ENCODE measurements at regions not wholly inside any gene's neighbourhood (a gene's known extent, or its start where the extent isn't known, plus 50 kb on each side); places are given as distances from the start of the nearest gene placed in this dataset.

DNA sequence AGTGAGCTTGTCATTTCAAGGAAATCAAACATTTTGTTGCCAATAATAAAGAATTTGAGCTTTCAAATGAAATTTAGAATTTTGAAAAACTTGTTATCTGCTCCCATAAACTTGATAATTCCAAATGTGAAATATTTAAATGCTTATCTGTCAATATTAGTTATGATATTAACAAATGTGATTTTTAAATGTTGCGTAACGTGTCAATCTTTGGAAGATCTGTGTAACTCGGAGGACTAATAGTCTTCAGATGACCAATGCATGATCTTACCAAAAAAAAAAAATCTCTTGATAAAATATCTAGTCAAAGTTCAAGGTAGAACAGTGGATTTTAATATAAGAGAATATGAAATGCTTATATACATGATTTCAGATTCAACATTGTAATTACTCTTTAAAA, 274.5 kb upstream of the HSF2 start (continued):
- no peak for TF ChIP-seq ZBTB4 (CRISPR knock-in tag; IDR thresholded peaks at IDR 0.05)
- TF ChIP-seq STAT1 (conservative IDR thresholded peaks at IDR 0.05) = no peak
- TF ChIP-seq, protein P1, sequence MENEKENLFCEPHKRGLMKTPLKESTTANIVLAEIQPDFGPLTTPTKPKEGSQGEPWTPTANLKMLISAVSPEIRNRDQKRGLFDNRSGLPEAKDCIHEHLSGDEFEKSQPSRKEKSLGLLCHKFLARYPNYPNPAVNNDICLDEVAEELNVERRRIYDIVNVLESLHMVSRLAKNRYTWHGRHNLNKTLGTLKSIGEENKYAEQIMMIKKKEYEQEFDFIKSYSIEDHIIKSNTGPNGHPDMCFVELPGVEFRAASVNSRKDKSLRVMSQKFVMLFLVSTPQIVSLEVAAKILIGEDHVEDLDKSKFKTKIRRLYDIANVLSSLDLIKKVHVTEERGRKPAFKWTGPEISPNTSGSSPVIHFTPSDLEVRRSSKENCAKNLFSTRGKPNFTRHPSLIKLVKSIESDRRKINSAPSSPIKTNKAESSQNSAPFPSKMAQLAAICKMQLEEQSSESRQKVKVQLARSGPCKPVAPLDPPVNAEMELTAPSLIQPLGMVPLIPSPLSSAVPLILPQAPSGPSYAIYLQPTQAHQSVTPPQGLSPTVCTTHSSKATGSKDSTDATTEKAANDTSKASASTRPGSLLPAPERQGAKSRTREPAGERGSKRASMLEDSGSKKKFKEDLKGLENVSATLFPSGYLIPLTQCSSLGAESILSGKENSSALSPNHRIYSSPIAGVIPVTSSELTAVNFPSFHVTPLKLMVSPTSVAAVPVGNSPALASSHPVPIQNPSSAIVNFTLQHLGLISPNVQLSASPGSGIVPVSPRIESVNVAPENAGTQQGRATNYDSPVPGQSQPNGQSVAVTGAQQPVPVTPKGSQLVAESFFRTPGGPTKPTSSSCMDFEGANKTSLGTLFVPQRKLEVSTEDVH (IDR thresholded peaks at IDR 0.05; ENCODE audit: low read depth, partially characterized antibody) = no peak
- TF ChIP-seq CHD1 (IDR thresholded peaks at IDR 0.05; ENCODE audit: low read depth, low read length) = no peak

GRCh38 chr6:122126894-122127293, 272.6 kb upstream of the HSF2 start:
- no peaks in the 10 kb centered on the region for H3K4me1 ChIP-seq (ENCODE audit: control insufficient read depth, insufficient read depth, low read length)
- H3K9me3 ChIP-seq (replicated peaks; ENCODE audit: control insufficient read depth, insufficient read depth, low read length) = no peaks in the 10 kb centered on the region
- no peaks in the 10 kb centered on the region for H3K36me3 ChIP-seq (ENCODE audit: control insufficient read depth in 2 of 2, insufficient read depth in 2 of 2, low read length in 1 of 2)
- intact Hi-C loops (cut with micrococcal nuclease; ENCODE audit: unreplicated experiment) (no loop called here), in situ Hi-C loops (cut with MboI) (no loop called here)
- no peak overlapping the region for H3K4me3 ChIP-seq
- no peaks in the 10 kb centered on the region for H3K27me3 ChIP-seq (replicated peaks in 1 of 2; ENCODE audit: control insufficient read depth in 2 of 2, insufficient read depth in 2 of 2, low read length in 1 of 2)
- ATAC-seq = no peak
- CTCF ChIA-PET = no interaction called here
- SMC1A ChIA-PET (ENCODE audit: uncharacterized antibody, unreplicated experiment) = no interaction called here
- H3K27ac ChIP-seq (ENCODE audit: control insufficient read depth, insufficient read depth) = no peak overlapping the region
- RAD21 ChIA-PET (ENCODE audit: unreplicated experiment) = no interaction called here
- no peak overlapping the region for H3K4me2 ChIP-seq (ENCODE audit: control insufficient read depth, insufficient read depth)
- no peak overlapping the region for H3K9ac ChIP-seq (ENCODE audit: control insufficient read depth, insufficient read depth, low read length)
- no peaks in the 10 kb centered on the region for H4K20me1 ChIP-seq (ENCODE audit: control insufficient read depth, insufficient read depth)
- BruUV-seq (replicated peaks) = no TSS peak
- POLR2A ChIA-PET = no interaction called here
- H2AFZ ChIP-seq (ENCODE audit: control insufficient read depth, low read depth, low read length) = no peak overlapping the region
- no peaks in the 10 kb centered on the region for H3K79me2 ChIP-seq (ENCODE audit: control insufficient read depth, insufficient read depth, low read length)
- no peak for DNase-seq (ENCODE audit: low read depth, low spot score)
- FAIRE-seq = no peak
- WGBS (ENCODE audit: insufficient coverage, insufficient replicate concordance, low lambda C conversion rate, missing lambda C conversion rate) = 11% methylated on average over 3 of the region's 3 CpGs
- TF ChIP-seq ETV6 (conservative IDR thresholded peaks at IDR 0.05 in 1 of 2, IDR thresholded peaks at IDR 0.05 in 1 of 2; ENCODE audit: borderline replicate concordance in 1 of 2, low read depth in 1 of 2) (no peak), RELA (IDR thresholded peaks at IDR 0.05; ENCODE audit: borderline replicate concordance, partially characterized antibody) (no peak), TCF7 (IDR thresholded peaks at IDR 0.05; ENCODE audit: borderline replicate concordance) (no peak), HDGF (IDR thresholded peaks at IDR 0.05) (no peak), SMAD1 (IDR thresholded peaks at IDR 0.05; ENCODE audit: low read depth, partially characterized antibody) (no peak), CREM (IDR thresholded peaks at IDR 0.05; ENCODE audit: low read depth) (no peak), GATAD2B (conservative IDR thresholded peaks at IDR 0.05; ENCODE audit: low read depth) (no peak)
- TF ChIP-seq, protein P2, sequence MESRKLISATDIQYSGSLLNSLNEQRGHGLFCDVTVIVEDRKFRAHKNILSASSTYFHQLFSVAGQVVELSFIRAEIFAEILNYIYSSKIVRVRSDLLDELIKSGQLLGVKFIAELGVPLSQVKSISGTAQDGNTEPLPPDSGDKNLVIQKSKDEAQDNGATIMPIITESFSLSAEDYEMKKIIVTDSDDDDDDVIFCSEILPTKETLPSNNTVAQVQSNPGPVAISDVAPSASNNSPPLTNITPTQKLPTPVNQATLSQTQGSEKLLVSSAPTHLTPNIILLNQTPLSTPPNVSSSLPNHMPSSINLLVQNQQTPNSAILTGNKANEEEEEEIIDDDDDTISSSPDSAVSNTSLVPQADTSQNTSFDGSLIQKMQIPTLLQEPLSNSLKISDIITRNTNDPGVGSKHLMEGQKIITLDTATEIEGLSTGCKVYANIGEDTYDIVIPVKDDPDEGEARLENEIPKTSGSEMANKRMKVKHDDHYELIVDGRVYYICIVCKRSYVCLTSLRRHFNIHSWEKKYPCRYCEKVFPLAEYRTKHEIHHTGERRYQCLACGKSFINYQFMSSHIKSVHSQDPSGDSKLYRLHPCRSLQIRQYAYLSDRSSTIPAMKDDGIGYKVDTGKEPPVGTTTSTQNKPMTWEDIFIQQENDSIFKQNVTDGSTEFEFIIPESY (IDR thresholded peaks at IDR 0.05) = no peak
- TF ChIP-seq, protein P1 (IDR thresholded peaks at IDR 0.05; ENCODE audit: low read depth, partially characterized antibody) = no peak

All from GM12878 (cell line).